GM21786 (cell line): ENCODE measurements at regions not wholly inside any gene's neighbourhood (a gene's known extent, or its start where the extent isn't known, plus 50 kb on each side); places are given as distances from the start of the nearest gene placed in this dataset.
A peak's percentile ranks its signal among the peaks of the same experiment; 100 is the strongest.
"Not testable (repeated sequence)": the region's sequence is repeated elsewhere in the genome, so short reads cannot be mapped to it uniquely, and the experiment has no call there.

Source experiments
- ATAC-seq: cut with Tn5 transposase; IDR thresholded peaks from one replicate; pipeline ENCODE4 v1.9.1; 2021; ENCODE audit not compliant: unreplicated experiment

GRCh38 chr15:85263842-85264440 lies 116.5 kb upstream of the AKAP13 start:
- ATAC-seq, result not testable (repeated sequence)

DNA sequence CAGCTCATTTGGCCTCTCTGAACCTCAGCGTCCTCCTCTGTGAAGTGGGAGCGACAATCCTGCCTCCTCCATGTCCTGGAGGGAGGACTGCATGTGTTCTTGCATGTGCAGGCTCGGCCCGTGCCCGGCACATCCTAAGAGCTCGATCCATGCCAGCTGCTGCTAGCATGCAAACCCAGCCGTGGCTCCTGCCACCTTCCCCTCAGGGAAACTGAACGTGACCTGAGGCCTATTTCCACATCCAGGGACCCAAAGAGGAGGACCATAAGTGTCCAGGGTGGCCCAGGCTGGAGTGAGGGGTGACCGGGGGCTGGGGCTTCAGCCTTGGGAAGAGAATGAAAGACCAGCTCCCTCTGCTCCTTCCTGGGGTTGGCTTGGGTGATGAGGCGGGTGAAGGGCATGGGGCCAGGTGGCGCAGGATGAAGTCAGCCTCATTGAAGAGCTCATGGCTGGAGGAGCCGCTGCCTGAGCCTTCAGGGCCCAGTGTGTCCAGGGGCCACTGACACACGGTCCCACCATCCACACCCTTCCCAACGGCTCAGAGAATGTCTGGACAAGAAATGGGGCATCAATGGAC lies 115.7 kb upstream of the AKAP13 start:
- ATAC-seq, result not testable (repeated sequence)

DNA sequence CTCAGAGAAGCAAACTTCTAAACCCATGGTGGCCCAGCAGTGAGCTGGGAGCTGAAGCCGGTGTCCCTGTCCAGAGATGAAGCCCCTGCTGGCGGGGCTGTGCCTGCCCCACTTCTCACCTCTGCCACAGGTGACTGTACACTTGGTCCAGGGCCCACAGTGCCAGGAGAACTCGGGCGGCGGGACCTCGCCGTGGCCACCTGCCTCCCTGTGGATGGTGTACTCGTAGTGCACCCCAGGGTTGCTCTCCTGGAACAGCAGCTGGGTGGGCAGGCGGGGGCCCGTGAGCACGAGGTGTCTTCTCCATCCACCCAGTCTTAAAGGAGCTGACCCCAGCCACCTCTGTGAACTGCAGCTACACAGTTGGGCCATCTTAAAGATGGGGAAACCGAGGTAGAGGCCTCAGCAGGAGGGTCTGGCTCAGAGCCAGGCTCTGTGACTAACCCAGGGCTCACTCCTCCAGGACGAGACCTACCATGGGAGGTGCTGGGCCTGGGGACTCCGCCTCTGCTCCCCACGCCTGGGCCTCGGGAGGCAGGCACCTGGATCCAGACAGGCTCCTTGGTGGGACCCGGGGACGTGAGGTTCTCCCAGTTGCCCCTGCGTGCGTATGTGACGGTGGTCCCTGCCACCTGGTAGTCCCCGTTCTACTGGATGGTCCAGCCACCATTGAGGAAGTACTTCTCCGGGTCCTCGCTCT lies 113.1 kb upstream of the AKAP13 start:
- ATAC-seq, result not testable (repeated sequence)

- ATAC-seq, result no peak
Measured at GRCh38 chr15:85274315-85275050, 105.9 kb upstream of the AKAP13 start.

DNA sequence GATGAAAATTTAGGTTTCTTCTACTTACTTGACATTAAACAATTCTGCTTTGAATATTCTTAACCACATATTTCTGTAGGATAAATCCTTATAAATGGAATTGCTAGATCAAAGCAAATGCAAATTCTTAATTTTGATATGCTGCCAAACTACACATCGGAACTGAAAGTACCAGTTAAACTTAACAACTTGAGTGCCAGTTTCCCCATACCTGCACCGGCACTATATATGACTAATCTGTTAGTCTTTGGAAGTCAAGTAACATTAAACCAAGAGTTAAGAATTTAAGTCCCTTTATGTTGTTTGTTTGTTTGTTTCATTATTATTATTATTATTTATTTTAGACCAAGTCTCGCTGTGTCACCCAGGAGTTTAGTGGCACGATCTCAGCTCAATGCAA lies 103.9 kb upstream of the AKAP13 start:
- no peak for ATAC-seq

DNA sequence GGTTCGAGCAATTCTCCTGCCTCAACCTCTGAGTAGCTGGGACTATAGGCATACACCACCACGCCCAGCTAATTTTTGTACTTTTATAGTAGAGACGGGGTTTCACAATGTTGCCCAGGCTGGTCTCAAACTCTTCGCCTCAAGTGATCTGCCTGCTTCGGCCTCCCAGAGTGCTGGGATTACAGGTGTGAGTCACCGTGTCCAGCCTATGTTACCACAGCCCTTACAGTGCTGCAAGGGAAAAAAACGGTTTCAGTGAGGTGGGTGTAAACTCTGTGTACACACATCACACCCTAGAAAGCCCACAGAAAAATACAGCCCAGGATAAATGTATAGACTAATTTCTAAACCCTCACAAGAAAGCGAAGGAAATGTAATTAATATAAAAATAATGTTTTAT lies 103.5 kb upstream of the AKAP13 start:
- no peak for ATAC-seq

DNA sequence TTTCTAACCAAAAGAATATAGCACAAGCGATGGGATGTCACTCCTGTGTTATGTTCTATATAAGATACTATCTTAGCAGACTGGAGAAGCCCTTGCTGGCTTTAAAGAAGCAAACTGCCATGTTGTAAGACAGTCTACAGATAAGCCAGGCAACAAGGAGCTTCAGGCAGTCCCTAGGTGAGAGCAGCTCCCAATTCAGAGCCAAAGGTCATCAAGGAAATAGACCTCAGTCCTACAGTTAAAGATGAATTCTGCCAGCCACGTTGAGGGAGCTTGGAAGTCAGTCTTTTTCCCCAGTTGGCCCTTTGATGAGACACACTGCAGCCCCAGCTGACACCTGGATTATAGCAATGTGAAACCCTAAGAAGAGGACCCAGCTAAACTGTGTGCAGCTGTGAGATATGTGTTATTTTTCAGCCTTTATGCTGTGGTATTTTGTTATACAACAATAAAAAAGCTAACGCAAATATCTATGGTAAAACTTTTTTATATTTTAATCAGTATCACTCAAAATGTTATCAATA lies 102.5 kb upstream of the AKAP13 start:
- ATAC-seq, result no peak

GRCh38 chr15:85280203-85280602 lies 100.2 kb upstream of the AKAP13 start:
- no peak for ATAC-seq

- no peak for ATAC-seq
Measured at GRCh38 chr15:85281293-85281882, 99.0 kb upstream of the AKAP13 start.

DNA sequence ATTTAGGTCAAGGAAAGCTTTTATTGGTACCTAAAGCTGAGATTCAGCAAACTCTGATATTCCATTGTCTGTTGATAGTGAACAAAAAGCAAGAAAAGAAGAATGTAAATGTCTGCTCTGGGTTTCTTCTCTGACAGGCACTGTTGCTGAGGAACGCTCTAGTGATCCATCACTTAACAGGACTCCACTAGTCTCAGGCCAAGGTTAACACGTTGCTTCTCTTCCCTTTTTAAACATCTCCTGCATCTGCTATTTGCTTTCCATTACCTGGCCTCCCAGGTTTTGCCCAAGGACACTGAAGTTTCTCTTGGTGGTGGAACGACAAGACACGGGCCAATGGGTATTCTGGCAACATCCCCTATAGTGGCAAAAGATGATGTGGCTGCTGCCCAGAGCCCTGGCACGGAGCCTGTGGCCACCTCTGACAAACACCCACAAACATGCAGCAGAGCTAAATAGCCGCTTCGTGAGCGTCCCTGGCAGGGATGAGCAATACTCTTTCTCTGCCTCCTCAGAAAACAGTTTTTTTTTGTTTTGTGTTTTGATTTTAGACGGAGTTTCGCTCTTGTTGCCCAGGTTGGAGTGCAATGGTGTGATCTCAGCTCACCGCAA lies 97.8 kb upstream of the AKAP13 start:
- ATAC-seq, result no peak

DNA sequence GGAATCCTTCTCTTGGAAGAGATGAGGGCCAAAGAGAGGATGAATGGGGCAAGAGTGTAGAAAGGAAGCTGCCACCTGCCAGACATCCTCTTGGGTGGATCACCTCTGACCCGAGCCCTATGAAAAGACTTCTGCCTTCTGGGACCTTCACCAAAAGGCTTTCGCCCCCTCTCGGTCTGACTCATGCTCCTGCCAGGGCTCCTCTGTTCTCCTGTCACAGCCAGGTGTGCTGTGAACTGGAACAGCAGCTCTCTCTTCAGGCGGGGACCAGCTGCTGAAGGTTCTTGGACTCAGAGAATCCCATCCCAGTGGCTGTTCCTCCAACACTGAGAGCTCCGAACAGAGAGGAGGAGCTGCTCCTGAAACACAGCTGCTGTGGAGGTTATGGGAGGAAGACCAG lies 96.6 kb upstream of the AKAP13 start:
- ATAC-seq, result peak; percentile 81

GRCh38 chr15:85284497-85284896 lies 95.9 kb upstream of the AKAP13 start:
- peak; percentile 73 for ATAC-seq

GRCh38 chr15:85289677-85290365 lies 90.6 kb upstream of the AKAP13 start:
- no peak for ATAC-seq

DNA sequence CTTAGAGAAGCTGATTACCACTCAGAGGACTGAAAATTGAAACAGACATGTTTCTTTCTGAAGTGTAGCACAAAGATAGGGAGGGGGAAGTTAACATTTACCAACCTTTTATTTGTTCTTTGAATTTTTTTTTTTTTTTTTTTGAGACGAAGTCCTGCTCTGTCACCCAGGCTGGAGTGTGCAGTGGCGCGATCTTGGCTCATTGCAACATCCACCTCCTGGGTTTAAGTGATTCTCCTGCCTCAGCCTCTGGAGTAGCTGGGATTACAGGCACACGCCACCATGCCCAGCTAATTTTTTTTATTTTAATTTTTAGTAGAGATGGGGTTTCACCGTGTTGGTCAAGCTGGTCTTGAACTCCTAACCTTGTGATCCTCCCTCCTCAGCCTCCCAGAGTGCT lies 87.8 kb upstream of the AKAP13 start:
- ATAC-seq, result not testable (repeated sequence)

DNA sequence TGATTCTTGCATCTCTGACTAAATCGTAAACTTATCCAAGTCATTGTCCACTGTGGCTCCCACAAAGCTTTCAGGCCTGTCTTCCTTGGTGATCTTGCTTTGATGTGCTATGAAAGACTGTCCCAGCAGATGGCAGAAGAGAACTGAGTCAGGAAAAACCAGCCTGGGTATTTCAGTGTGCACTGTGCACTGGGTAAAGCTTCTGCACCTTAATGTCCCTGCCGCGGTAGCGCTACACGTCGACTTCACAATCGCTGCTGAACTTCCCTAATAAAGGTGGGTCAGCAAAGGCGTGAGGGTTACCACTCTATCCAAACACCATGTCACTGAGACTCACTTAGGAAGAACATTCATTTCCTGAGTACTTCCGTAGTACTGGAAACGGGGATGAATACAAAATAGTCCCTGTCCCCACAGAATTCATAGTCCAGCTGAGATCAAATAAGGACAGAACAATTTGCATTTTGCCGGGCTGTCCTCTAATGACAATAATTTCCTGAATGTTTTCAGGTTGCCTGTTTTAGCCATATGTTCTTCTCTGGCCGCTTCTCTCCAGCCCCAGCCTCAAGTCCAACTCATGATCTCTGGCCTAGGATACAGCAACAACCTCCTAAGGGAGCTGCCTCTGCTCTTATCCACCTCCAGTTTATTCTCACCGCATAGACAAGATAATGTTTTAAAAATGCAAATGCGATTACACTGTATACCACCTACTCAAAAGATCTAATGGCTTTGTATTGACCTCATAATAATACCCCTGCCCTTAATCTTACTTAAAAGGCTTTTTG lies 83.6 kb upstream of the AKAP13 start:
- peak; percentile 89 for ATAC-seq

DNA sequence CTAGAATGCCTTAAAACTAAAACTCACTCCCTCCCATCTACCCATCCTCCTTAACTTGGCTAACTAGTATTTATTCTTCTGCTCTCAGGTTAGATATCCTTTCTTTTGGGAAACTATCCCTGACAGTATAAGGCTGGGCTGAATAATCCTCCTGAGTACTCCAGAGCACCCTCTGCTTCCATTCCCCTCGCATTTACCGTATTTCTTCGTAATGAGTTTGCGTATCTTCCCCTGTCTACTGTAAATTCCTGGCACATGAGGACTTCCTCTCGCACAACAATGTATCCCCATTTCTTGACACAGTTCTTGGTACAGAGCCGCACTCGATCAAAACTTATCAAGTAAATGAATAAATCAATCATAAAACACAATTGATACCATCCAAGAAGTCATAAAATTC lies 82.9 kb upstream of the AKAP13 start:
- no peak for ATAC-seq

DNA sequence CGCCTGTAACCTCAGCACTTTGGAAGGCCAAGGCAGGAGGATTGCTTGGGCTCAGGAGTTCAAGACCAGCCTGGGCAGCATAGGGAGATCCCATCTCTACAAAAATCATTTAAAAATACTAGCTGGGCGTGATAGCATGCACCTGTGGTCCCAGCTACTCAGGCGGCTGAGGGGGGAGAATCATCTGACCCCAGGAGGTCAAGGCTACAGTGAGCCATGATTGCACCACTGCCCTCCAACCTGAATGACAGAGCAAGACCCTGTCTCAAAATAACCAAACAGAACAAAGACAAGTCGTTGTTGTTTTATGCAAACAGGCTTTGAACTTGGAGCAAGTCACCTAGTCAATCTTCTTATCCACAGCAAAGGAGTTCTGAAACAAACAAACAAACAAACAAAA lies 82.0 kb upstream of the AKAP13 start:
- no peak for ATAC-seq

- ATAC-seq, result no peak
Measured at GRCh38 chr15:85298941-85299340, 81.5 kb upstream of the AKAP13 start.

DNA sequence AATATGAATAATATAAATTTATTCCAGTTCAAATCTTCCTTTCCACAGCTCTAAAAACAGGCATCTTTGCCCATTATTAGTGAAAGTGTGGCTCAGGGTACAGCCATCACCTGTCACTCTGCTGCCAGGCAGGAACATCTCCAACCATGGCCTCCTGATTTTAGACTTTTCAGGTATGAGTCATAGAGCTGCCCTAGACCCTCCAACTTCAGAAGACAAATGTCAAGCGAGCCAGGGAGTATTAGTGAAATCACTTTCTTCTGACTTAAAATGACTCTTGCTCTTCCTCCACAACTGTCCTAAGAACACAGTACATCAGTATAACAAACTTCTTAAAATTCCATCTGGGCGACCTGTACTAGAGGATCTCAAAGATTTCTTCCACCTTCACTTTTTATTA lies 78.1 kb upstream of the AKAP13 start:
- no peak for ATAC-seq
